WTC11 (cell line): ENCODE measurements at regions not wholly inside any gene's neighbourhood (a gene's known extent, or its start where the extent isn't known, plus 50 kb on each side); places are given as distances from the start of the nearest gene placed in this dataset.

Experiments
- CREB1 ChIP-seq: sonication (generic); formaldehyde crosslinking; IDR thresholded peaks from 2 replicates; pipeline ENCODE4 v1.8.0; 2023; ENCODE audit warnings: mild to moderate bottlenecking, missing genetic modification reagents
- ETV6 ChIP-seq: sonication (generic); formaldehyde crosslinking; IDR thresholded peaks from 2 replicates; pipeline ENCODE4 v1.8.1; 2022; ENCODE audit warnings: mild to moderate bottlenecking, missing genetic modification reagents
- FOXJ3 ChIP-seq: sonication (generic); formaldehyde crosslinking; IDR thresholded peaks from 2 replicates; pipeline ENCODE4 v1.9.0; 2021; ENCODE audit warnings: missing genetic modification reagents, mild to moderate bottlenecking, borderline replicate concordance
- NFYB ChIP-seq: sonication (generic); formaldehyde crosslinking; conservative IDR thresholded peaks from 2 replicates; pipeline ENCODE4 v1.8.0; 2022; ENCODE audit warnings: low read depth, missing genetic modification reagents
- NR1H2 ChIP-seq: sonication (generic); formaldehyde crosslinking; IDR thresholded peaks from 2 replicates; pipeline ENCODE4 v1.9.0; 2021; ENCODE audit warnings: mild to moderate bottlenecking, moderate library complexity, missing genetic modification reagents
- NR2C2 ChIP-seq: sonication (generic); formaldehyde crosslinking; IDR thresholded peaks from 2 replicates; pipeline ENCODE4 v1.8.0; 2022; ENCODE audit warnings: mild to moderate bottlenecking, missing genetic modification reagents
- TEAD4 ChIP-seq: sonication (generic); formaldehyde crosslinking; IDR thresholded peaks from 2 replicates; pipeline ENCODE4 v1.8.0; 2022; ENCODE audit warnings: mild to moderate bottlenecking, missing genetic modification reagents
- TF ChIP-seq, protein P1 (sequence below): fragments of 200-600 bp; IDR thresholded peaks from 2 replicates; pipeline ENCODE4 v1.8.0; 2022; ENCODE audit warnings: antibody characterized with exemption
- TF ChIP-seq, protein P2 (sequence below): sonication (generic); formaldehyde crosslinking; IDR thresholded peaks from 2 replicates; pipeline ENCODE4 v1.8.1; 2023; ENCODE audit warnings: mild to moderate bottlenecking, missing genetic modification reagents
- TF ChIP-seq, protein P3 (sequence below): sonication (generic); formaldehyde crosslinking; IDR thresholded peaks from 2 replicates; pipeline ENCODE4 v1.8.0; 2023; ENCODE audit warnings: missing genetic modification reagents, mild to moderate bottlenecking, borderline replicate concordance
- TF ChIP-seq, protein P4 (sequence below): sonication (generic); formaldehyde crosslinking; IDR thresholded peaks from 2 replicates; pipeline ENCODE4 v1.8.0; 2022; ENCODE audit warnings: mild to moderate bottlenecking, missing genetic modification reagents
- TF ChIP-seq, protein P5 (sequence below): sonication (generic); formaldehyde crosslinking; IDR thresholded peaks from 2 replicates; pipeline ENCODE4 v1.8.0; 2022; ENCODE audit warnings: mild to moderate bottlenecking, missing genetic modification reagents

DNA sequence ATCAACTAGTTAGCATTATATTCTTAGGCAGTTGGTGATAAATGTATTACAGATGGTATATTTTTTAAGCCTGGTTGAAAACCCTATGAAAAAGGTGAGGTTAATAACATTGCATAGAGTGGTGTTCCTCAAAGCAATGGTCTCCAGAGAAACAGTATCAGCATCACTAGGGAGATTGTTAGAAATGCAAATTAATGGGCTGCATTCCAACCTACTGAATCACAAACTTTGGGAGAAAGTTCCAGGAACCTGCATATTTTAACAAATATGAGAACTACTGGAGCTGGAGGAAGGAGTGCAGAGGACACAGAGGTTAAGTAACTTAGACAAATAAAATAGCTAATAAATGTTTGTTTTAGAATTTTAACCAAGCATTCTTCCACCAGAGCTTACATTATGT lies 166.9 kb upstream of the PCDH10 start:
- TF ChIP-seq, protein P1, sequence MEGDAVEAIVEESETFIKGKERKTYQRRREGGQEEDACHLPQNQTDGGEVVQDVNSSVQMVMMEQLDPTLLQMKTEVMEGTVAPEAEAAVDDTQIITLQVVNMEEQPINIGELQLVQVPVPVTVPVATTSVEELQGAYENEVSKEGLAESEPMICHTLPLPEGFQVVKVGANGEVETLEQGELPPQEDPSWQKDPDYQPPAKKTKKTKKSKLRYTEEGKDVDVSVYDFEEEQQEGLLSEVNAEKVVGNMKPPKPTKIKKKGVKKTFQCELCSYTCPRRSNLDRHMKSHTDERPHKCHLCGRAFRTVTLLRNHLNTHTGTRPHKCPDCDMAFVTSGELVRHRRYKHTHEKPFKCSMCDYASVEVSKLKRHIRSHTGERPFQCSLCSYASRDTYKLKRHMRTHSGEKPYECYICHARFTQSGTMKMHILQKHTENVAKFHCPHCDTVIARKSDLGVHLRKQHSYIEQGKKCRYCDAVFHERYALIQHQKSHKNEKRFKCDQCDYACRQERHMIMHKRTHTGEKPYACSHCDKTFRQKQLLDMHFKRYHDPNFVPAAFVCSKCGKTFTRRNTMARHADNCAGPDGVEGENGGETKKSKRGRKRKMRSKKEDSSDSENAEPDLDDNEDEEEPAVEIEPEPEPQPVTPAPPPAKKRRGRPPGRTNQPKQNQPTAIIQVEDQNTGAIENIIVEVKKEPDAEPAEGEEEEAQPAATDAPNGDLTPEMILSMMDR, result no peak
- TF ChIP-seq, protein P2, sequence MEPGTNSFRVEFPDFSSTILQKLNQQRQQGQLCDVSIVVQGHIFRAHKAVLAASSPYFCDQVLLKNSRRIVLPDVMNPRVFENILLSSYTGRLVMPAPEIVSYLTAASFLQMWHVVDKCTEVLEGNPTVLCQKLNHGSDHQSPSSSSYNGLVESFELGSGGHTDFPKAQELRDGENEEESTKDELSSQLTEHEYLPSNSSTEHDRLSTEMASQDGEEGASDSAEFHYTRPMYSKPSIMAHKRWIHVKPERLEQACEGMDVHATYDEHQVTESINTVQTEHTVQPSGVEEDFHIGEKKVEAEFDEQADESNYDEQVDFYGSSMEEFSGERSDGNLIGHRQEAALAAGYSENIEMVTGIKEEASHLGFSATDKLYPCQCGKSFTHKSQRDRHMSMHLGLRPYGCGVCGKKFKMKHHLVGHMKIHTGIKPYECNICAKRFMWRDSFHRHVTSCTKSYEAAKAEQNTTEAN (CRISPR knock-in tag), result no peak
- TF ChIP-seq, protein P3, sequence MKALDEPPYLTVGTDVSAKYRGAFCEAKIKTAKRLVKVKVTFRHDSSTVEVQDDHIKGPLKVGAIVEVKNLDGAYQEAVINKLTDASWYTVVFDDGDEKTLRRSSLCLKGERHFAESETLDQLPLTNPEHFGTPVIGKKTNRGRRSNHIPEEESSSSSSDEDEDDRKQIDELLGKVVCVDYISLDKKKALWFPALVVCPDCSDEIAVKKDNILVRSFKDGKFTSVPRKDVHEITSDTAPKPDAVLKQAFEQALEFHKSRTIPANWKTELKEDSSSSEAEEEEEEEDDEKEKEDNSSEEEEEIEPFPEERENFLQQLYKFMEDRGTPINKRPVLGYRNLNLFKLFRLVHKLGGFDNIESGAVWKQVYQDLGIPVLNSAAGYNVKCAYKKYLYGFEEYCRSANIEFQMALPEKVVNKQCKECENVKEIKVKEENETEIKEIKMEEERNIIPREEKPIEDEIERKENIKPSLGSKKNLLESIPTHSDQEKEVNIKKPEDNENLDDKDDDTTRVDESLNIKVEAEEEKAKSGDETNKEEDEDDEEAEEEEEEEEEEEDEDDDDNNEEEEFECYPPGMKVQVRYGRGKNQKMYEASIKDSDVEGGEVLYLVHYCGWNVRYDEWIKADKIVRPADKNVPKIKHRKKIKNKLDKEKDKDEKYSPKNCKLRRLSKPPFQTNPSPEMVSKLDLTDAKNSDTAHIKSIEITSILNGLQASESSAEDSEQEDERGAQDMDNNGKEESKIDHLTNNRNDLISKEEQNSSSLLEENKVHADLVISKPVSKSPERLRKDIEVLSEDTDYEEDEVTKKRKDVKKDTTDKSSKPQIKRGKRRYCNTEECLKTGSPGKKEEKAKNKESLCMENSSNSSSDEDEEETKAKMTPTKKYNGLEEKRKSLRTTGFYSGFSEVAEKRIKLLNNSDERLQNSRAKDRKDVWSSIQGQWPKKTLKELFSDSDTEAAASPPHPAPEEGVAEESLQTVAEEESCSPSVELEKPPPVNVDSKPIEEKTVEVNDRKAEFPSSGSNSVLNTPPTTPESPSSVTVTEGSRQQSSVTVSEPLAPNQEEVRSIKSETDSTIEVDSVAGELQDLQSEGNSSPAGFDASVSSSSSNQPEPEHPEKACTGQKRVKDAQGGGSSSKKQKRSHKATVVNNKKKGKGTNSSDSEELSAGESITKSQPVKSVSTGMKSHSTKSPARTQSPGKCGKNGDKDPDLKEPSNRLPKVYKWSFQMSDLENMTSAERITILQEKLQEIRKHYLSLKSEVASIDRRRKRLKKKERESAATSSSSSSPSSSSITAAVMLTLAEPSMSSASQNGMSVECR (CRISPR knock-in tag), result no peak
- TF ChIP-seq, protein P4, sequence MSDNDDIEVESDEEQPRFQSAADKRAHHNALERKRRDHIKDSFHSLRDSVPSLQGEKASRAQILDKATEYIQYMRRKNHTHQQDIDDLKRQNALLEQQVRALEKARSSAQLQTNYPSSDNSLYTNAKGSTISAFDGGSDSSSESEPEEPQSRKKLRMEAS, result no peak
- TF ChIP-seq, protein P5, sequence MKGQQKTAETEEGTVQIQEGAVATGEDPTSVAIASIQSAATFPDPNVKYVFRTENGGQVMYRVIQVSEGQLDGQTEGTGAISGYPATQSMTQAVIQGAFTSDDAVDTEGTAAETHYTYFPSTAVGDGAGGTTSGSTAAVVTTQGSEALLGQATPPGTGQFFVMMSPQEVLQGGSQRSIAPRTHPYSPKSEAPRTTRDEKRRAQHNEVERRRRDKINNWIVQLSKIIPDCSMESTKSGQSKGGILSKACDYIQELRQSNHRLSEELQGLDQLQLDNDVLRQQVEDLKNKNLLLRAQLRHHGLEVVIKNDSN, result no peak
- no peak for TF ChIP-seq NR2C2
- TF ChIP-seq CREB1, result no peak
- no peak for TF ChIP-seq NFYB (CRISPR knock-in tag)
- TF ChIP-seq ETV6, result no peak
- no peak for TF ChIP-seq TEAD4
- no peak for TF ChIP-seq FOXJ3 (CRISPR knock-in tag)
- no peak for TF ChIP-seq NR1H2 (CRISPR knock-in tag)
